PC-9 (cell line): ENCODE measurements at regions not wholly inside any gene's neighbourhood (a gene's known extent, or its start where the extent isn't known, plus 50 kb on each side); places are given as distances from the start of the nearest gene placed in this dataset.

Experiments used
- BruUV-seq: library from RNA; stranded (reverse); fragments of 400-500 nt; replicated peaks from 2 replicates; lab custom pipeline; 2021; lab: Mats Ljungman, UMichigan
- CTCF ChIA-PET: fragments of 300-600 bp; sonication (Branson Sonifier 250); formaldehyde crosslinking; loops from one replicate; lab custom pipeline; 2022; ENCODE audit warnings: antibody characterized with exemption; lab: Charles Lee
- POLR2A ChIA-PET: fragments of 300-600 bp; sonication (Branson Sonifier 250); formaldehyde crosslinking; loops from one replicate; lab custom pipeline; 2022; ENCODE audit warnings: antibody characterized with exemption; ENCODE audit not compliant: unreplicated experiment; lab: Charles Lee
- DNase-seq, 2 experiments: peaks; one replicate each; pipeline versions ENCODE4 v3.0.0 to v3.0.0-alpha.2; 2015 to 2022; ENCODE audit warnings: mixed read lengths in 1 of 2
- H2AFZ ChIP-seq: fragments of 200-600 bp; sonication (generic); 2 replicates; pipeline ENCODE4 v1.8.1; 2017; ENCODE audit warnings: antibody characterized with exemption
- H3F3A ChIP-seq: fragments of 200-600 bp; sonication (generic); 2 replicates; pipeline ENCODE4 v1.8.1; 2017; ENCODE audit warnings: antibody characterized with exemption, mild to moderate bottlenecking, low read depth; ENCODE audit not compliant: insufficient read depth
- H3K27ac ChIP-seq: fragments of 200-600 bp; sonication (generic); 2 replicates; pipeline ENCODE4 v1.6.1; 2016; ENCODE audit warnings: mixed run types
- H3K27me3 ChIP-seq: fragments of 200-600 bp; sonication (generic); 2 replicates; pipeline ENCODE4 v1.6.1; 2016; ENCODE audit warnings: low read depth, mixed run types; ENCODE audit not compliant: insufficient read depth
- H3K36me3 ChIP-seq: fragments of 200-600 bp; sonication (generic); 2 replicates; pipeline ENCODE4 v1.6.1; 2016; ENCODE audit warnings: low read depth, mixed run types
- H3K4me1 ChIP-seq: fragments of 200-600 bp; sonication (generic); replicated peaks from 2 replicates; pipeline ENCODE4 v1.6.1; 2016; ENCODE audit warnings: mixed run types; ENCODE audit not compliant: insufficient read depth
- H3K4me2 ChIP-seq: fragments of 200-600 bp; sonication (generic); 2 replicates; pipeline ENCODE4 v1.6.1; 2017; ENCODE audit warnings: mixed run types
- H3K4me3 ChIP-seq: fragments of 200-600 bp; sonication (generic); 2 replicates; pipeline ENCODE4 v1.6.1; 2016; ENCODE audit warnings: mixed run types
- H3K79me2 ChIP-seq: fragments of 200-600 bp; sonication (generic); 2 replicates; pipeline ENCODE4 v1.6.1; 2017; ENCODE audit warnings: low read depth, mixed run types
- H3K9me2 ChIP-seq: fragments of 200-600 bp; sonication (generic); 2 replicates; pipeline ENCODE4 v1.8.1; 2017; ENCODE audit warnings: mild to moderate bottlenecking; ENCODE audit not compliant: insufficient read depth
- H3K9me3 ChIP-seq: fragments of 200-600 bp; sonication (generic); 2 replicates; pipeline ENCODE4 v1.8.1; 2016; ENCODE audit warnings: low read depth; ENCODE audit not compliant: insufficient read depth
- H4K20me1 ChIP-seq: fragments of 200-600 bp; sonication (generic); 2 replicates; pipeline ENCODE4 v1.8.1; 2017; ENCODE audit not compliant: insufficient read depth
- CTCF ChIP-seq: fragments of 200-600 bp; sonication (generic); conservative IDR thresholded peaks from 2 replicates; pipeline ENCODE4 v1.6.1; 2017; ENCODE audit warnings: mixed run types, antibody characterized with exemption, mild to moderate bottlenecking, moderate library complexity
- EZH2 ChIP-seq: fragments of 200-600 bp; sonication (generic); IDR thresholded peaks from 2 replicates; pipeline ENCODE4 v1.8.0; 2017; ENCODE audit warnings: antibody characterized with exemption, low read depth
- intact Hi-C: fragments of 100-400 bp; cut with micrococcal nuclease; formaldehyde crosslinking; loops from one replicate; pipeline ENCODE4 v1.10.0; 2022; ENCODE audit not compliant: unreplicated experiment

- Histone ChIP-seq H3K79me2 (no peaks in the 10 kb centered on the region), H3K27ac (no peak overlapping the region), H3K4me3 (no peak overlapping the region), H3K9me2 (no peaks in the 10 kb centered on the region), H3K4me1 (no peaks in the 10 kb centered on the region), H4K20me1 (no peaks in the 10 kb centered on the region), H3F3A (no peaks in the 10 kb centered on the region), H3K36me3 (no peaks in the 10 kb centered on the region), H2AFZ (no peak overlapping the region), H3K4me2 (no peak overlapping the region), H3K9me3 (no peaks in the 10 kb centered on the region), H3K27me3 (no peaks in the 10 kb centered on the region)
- BruUV-seq: no TSS peak
- TF ChIP-seq CTCF (no peak), EZH2 (no peak)
- CTCF ChIA-PET: no interaction called here
- intact Hi-C loops: no loop called here
- no peak for DNase-seq
- POLR2A ChIA-PET: no interaction called here
Observed at GRCh38 chr10:123351715-123352114, 197.5 kb downstream of the BUB3 start.

- Histone ChIP-seq H3K4me3 (no peak overlapping the region), H3K9me2 (no peaks in the 10 kb centered on the region), H3K9me3 (no peaks in the 10 kb centered on the region), H3K36me3 (no peaks in the 10 kb centered on the region), H3K27ac (no peak overlapping the region), H3K4me1 (no peaks in the 10 kb centered on the region), H2AFZ (no peak overlapping the region), H3K4me2 (no peak overlapping the region), H3K27me3 (no peaks in the 10 kb centered on the region), H4K20me1 (no peaks in the 10 kb centered on the region), H3F3A (no peaks in the 10 kb centered on the region), H3K79me2 (no peaks in the 10 kb centered on the region)
- no peak for DNase-seq
- BruUV-seq: no TSS peak
- POLR2A ChIA-PET: no interaction called here
- CTCF ChIA-PET: no interaction called here
- no peak for TF ChIP-seq EZH2
- no peak for TF ChIP-seq CTCF
- intact Hi-C loops: no loop called here
Observed at GRCh38 chr10:123354521-123354920, 200.3 kb downstream of the BUB3 start.

- H3K4me2 ChIP-seq: no peak overlapping the region
- BruUV-seq: no TSS peak
- CTCF ChIA-PET: no interaction called here
Observed at GRCh38 chr10:123355748-123356481, 201.7 kb downstream of the BUB3 start.

More at GRCh38 chr10:123355748-123356481, 201.7 kb downstream of the BUB3 start:
- Histone ChIP-seq H3K27me3 (no peaks in the 10 kb centered on the region), H4K20me1 (no peaks in the 10 kb centered on the region), H3K4me3 (no peak overlapping the region), H3K9me3 (no peaks in the 10 kb centered on the region), H3K9me2 (no peaks in the 10 kb centered on the region), H3F3A (no peaks in the 10 kb centered on the region), H2AFZ (no peak overlapping the region), H3K36me3 (no peaks in the 10 kb centered on the region), H3K27ac (no peak overlapping the region), H3K79me2 (no peaks in the 10 kb centered on the region), H3K4me1 (no peaks in the 10 kb centered on the region)
- POLR2A ChIA-PET: no interaction called here
- no peak for TF ChIP-seq EZH2
- intact Hi-C loops: no loop called here
- DNase-seq: no peak
